ENCODE measurements at regions not wholly inside any gene's neighbourhood (a gene's known extent, or its start where the extent isn't known, plus 50 kb on each side); places are given as distances from the start of the nearest gene placed in this dataset.

DNA sequence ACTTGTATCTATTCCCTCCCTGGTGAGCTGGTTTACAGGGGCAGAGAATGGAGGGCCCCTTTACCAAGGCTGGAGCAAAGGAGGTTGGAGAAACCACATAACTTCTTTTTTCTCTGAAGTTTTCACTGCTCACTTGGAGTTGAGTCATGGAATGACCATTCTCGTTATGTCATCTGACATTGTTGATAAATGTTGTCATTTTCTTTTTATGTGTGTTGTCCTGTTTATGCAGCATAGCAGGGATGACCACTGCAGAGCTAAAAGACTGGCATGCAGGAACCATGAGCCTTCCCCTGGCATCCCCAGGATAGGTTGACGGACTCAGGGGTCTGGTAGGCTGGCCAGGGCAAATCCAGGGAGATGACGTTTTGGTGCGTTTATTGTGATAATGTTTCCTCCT, 256.8 kb upstream of the DDHD1 start:
- TF ChIP-seq, protein P1, sequence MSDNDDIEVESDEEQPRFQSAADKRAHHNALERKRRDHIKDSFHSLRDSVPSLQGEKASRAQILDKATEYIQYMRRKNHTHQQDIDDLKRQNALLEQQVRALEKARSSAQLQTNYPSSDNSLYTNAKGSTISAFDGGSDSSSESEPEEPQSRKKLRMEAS (IDR thresholded peaks at IDR 0.05), result no peak
- TF ChIP-seq EHMT2 (IDR thresholded peaks at IDR 0.05; ENCODE audit: low read depth), result no peak
- TF ChIP-seq POLR2A (IDR thresholded peaks at IDR 0.05; ENCODE audit: low read length), result no peak
- no peak for TF ChIP-seq BHLHE40 (IDR thresholded peaks at IDR 0.05; ENCODE audit: low read depth, low read length)
- TF ChIP-seq CTCF (IDR thresholded peaks at IDR 0.05), result no peak
- no peak for TF ChIP-seq ESRRA (IDR thresholded peaks at IDR 0.05; ENCODE audit: borderline replicate concordance, low read length)
- no peak for TF ChIP-seq EP300 (IDR thresholded peaks at IDR 0.05)
- TF ChIP-seq TP53 (CRISPR knock-in tag; IDR thresholded peaks at IDR 0.05), result no peak
- TF ChIP-seq KDM1A (IDR thresholded peaks at IDR 0.05; ENCODE audit: low read depth), result no peak
- TF ChIP-seq JUNB (IDR thresholded peaks at IDR 0.05), result no peak
- no peak for TF ChIP-seq SMC3 (IDR thresholded peaks at IDR 0.05)
- TF ChIP-seq RNF2 (IDR thresholded peaks at IDR 0.05; ENCODE audit: borderline replicate concordance, low read depth), result no peak
- no peak for TF ChIP-seq HOXA7 (CRISPR knock-in tag; IDR thresholded peaks at IDR 0.05)

Data from A549 (cell line).